SH-SY5Y (cell line): ENCODE measurements at regions not wholly inside any gene's neighbourhood (a gene's known extent, or its start where the extent isn't known, plus 50 kb on each side); places are given as distances from the start of the nearest gene placed in this dataset.

Experiments used
- GATA2 ChIP-seq: IDR thresholded peaks from 2 replicates; pipeline ENCODE4 v1.6.1; 2011; ENCODE audit warnings: mild to moderate bottlenecking, low read depth, low read length
- GATA3 ChIP-seq: IDR thresholded peaks from 2 replicates; pipeline ENCODE4 v1.6.1; 2011; ENCODE audit warnings: low read depth, mild to moderate bottlenecking, low read length, moderate library complexity

DNA sequence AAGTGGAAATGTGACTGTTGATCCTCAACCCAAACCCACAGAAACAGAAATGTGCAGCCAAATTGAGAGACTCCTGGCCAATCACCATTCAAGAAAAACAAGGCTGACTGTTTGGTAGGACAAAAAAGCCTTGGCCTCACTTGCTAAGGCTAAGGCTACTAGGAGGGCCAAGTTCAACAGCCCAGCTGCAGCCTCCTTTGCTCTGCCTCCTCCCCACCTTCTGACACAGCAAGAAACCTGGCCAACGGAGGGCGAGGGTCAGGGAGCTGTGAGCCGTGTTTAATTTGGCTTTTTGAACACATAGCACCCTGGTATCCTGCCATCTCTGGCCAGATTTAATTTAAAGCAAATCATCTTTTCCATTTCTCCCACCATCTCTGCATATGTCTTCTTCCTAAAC is 165.8 kb upstream of the RAB4A start:
- TF ChIP-seq GATA2 (no peak), GATA3 (no peak)
